Fibroblast of pulmonary artery (primary cell): ENCODE measurements at regions not wholly inside any gene's neighbourhood (a gene's known extent, or its start where the extent isn't known, plus 50 kb on each side); places are given as distances from the start of the nearest gene placed in this dataset.
A peak's percentile ranks its signal among the peaks of the same experiment; 100 is the strongest.

Experiments
- DNase-seq: peaks from one replicate; pipeline ENCODE4 v3.0.0-alpha.2; 2010; ENCODE audit warnings: low read depth
- H3K4me3 ChIP-seq: replicated peaks from 2 replicates; pipeline ENCODE4 v1.5.1; 2011; ENCODE audit warnings: low read depth, mild to moderate bottlenecking, control low read depth, low read length, moderate library complexity
- CTCF ChIP-seq: IDR thresholded peaks from 2 replicates; pipeline ENCODE4 v1.5.1; 2011; ENCODE audit warnings: mild to moderate bottlenecking, control low read depth, low read length, inconsistent platforms; ENCODE audit errors: missing control alignments

DNA sequence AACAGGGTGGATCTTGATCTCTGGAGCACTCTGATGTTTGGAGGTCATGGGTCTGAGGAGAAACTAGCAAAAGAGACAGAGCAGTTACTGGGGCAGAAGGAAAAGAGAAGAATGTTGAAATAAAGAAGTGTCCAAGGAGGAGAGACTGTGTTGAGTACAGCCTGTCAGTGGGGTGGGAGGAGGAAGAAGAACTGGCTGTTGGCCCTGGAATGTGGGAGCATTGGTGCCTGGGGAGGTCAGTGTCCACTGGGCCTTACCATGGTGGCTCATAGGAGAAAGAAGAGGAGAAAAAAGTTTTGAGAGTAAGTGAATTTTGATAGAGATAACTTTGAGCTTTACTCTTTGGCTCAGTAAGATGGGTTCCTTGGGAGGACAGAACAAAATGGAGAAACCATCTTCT, 499.0 kb downstream of the TXNL1 start:
- TF ChIP-seq CTCF: no peak
- H3K4me3 ChIP-seq: no peak overlapping the region
- no peak for DNase-seq

- DNase-seq: no peak
- TF ChIP-seq CTCF: no peak
Measured at GRCh38 chr18:56136105-56136504, 502.3 kb downstream of the TXNL1 start.

DNA sequence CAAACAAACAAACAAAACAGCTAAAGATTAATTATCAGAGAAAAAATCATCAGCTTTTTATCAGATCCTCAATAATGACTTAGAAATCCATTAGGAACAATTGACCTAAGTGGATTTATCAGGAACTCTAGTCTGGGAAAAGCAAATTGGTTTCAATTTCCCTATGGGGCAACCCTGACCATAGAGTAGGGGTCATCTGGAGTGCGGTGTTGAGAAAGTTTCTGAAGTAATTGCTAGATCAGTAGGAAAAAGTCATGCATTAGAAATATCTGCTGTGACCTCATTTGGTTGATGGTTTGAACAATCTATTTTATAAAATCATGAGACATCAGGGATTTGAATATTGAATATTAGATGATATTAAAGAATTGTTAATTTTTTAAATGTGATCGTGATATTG, 507.9 kb downstream of the TXNL1 start:
- TF ChIP-seq CTCF: no peak
- no peak for DNase-seq
- no peak overlapping the region for H3K4me3 ChIP-seq

More at GRCh38 chr18:56136105-56136504, 502.3 kb downstream of the TXNL1 start:
- no peak overlapping the region for H3K4me3 ChIP-seq

DNA sequence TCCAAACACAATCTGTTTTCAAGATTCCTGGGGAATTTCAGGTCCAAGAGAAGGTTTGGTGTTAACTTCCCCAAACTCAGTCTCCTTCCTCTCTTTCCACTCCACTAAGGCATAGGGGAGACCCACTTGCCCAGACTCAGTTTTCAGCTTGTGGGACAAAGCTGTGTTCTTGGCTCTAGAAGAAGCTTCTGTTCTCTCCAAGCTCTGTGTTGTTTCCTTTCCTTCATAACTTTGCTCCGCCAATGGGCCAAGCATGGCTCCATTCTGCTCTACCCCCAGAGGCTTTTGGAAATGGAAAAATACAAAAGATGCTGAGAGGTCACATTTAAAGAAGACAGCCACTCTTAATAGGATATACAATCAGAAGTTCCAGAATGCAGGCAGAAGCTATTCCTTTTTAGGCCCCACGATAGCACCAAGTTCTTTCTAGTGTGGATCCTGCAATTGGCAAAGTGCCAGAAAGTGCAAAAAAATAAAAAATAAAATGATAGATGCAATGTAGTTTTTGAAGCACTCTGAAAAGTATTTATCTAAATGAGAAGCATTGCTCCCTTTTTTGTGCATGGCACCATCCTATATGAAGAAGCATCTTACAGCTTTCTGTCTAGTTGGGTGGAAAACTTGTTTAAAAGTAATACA, 510.1 kb downstream of the TXNL1 start:
- no peak overlapping the region for H3K4me3 ChIP-seq
- TF ChIP-seq CTCF: no peak
- DNase-seq: no peak

GRCh38 chr18:56127322-56128099, 510.9 kb downstream of the TXNL1 start:
- DNase-seq: peak; percentile 22
- TF ChIP-seq CTCF: no peak
- no peak overlapping the region for H3K4me3 ChIP-seq

DNA sequence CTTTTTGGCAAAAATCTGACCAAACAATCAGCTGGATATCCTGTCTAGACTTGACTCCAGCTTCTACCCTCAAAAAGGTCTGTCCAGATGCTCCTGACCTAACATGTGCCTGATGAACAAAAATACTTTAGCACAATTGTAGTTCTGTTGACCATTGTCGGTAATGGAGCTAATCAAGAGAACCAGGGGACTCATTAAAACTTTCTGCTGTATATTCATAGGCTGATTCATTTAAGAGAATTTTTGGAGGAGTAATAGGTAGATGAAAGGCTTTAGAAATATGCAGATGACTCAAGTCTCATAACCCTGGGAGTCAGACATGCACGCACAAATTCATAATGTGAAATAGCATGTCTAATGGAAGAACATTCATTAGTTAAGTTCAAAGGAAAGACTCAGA, 514.2 kb downstream of the TXNL1 start:
- peak; percentile 22 for DNase-seq
- no peak overlapping the region for H3K4me3 ChIP-seq
- no peak for TF ChIP-seq CTCF

GRCh38 chr18:56121669-56122068, 516.7 kb downstream of the TXNL1 start:
- no peak for TF ChIP-seq CTCF
- no peak for DNase-seq
- H3K4me3 ChIP-seq: no peak overlapping the region
